D721Med (cell line): ENCODE measurements at regions not wholly inside any gene's neighbourhood (a gene's known extent, or its start where the extent isn't known, plus 50 kb on each side); places are given as distances from the start of the nearest gene placed in this dataset.

Experiments used
- DNase-seq: peaks from one replicate; pipeline ENCODE4 v3.0.0; 2011; ENCODE audit warnings: low spot score; ENCODE audit not compliant: insufficient read length
- FAIRE-seq: peaks from 2 replicates; lab custom pipeline; 2011; peaks lifted over from hg19 to GRCh38; lab: Jason Lieb, UNC
- TF ChIP-seq, protein P1 (sequence below): IDR thresholded peaks from 2 replicates; pipeline ENCODE4 v1.5.1; 2012; ENCODE audit warnings: mild to moderate bottlenecking, control low read depth; ENCODE audit not compliant: insufficient read depth; ENCODE audit errors: missing control alignments

DNA sequence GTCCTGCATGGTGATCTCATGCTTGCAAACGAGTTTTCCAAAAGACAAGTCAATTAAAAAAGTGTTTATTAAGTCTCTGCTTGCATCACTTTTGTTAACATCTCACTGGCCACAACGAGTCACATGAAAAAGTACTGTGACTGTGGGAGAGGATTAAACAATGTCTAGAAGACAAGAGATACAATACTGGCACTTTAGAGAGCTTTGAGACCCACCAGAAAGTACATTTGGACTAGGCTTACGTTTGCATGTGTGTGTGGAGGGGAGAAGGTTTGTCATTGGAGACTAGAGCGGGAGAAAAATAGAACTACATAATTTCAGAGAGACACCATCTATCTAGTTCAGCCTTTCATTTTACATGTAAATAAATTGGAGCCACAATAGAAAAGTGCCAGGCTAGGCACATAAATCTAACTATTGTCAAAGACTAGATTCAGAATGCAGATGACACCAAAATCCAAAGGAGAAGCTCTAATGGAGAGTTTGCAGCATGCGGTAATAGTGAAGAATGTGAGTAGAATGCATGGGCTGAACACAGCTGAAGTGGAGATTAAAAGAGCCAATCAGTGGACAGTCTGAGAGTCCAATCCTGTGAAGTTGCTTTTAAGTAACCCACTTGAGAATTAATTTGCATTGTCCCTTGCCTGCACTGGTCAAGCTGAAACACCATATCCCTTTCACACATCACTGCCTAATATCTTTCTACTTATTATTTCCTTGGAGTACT is 977.4 kb upstream of the FAT3 start:
- no peak for FAIRE-seq
- DNase-seq: no peak
- TF ChIP-seq, protein P1, sequence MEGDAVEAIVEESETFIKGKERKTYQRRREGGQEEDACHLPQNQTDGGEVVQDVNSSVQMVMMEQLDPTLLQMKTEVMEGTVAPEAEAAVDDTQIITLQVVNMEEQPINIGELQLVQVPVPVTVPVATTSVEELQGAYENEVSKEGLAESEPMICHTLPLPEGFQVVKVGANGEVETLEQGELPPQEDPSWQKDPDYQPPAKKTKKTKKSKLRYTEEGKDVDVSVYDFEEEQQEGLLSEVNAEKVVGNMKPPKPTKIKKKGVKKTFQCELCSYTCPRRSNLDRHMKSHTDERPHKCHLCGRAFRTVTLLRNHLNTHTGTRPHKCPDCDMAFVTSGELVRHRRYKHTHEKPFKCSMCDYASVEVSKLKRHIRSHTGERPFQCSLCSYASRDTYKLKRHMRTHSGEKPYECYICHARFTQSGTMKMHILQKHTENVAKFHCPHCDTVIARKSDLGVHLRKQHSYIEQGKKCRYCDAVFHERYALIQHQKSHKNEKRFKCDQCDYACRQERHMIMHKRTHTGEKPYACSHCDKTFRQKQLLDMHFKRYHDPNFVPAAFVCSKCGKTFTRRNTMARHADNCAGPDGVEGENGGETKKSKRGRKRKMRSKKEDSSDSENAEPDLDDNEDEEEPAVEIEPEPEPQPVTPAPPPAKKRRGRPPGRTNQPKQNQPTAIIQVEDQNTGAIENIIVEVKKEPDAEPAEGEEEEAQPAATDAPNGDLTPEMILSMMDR: no peak

DNA sequence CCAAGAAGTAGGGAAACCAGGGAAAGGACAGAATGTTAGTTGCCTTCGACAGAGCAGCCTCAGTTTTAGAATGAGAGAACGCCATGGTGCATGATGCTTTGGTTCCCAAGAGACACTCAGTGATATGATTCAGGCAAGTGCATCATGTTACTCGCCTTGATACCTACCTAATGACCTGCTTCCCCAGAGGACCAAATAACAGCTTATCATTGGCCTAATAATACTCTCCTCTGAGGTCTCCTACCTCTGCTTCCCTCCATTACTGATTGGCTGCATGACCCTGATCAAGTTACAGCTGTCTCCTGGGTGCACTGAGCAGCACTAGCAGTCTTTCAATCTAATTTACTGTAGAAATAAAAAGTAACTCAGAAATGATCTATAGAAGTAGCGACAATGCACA is 979.7 kb upstream of the FAT3 start:
- no peak for FAIRE-seq
- no peak for DNase-seq
- TF ChIP-seq, protein P1: no peak

DNA sequence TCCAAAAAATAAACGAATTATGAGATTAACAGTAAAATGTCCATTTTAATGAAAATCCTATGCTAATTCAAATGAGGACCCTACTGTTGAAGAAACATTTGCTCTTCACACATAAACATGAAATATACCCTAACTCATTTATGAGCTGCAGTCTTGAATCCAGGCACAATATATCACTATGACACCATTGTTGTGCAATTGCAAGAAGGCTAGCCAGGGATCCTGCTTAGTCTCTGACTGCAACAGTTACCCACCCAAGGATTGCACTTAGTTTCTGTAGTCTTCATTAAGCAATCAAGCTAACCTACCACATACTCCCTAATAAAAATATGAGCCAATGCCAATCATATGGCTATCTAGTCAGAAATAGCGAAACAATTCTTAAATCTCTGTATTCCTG is 981.0 kb upstream of the FAT3 start:
- DNase-seq (no peak), FAIRE-seq (no peak)
- TF ChIP-seq, protein P1: no peak

DNA sequence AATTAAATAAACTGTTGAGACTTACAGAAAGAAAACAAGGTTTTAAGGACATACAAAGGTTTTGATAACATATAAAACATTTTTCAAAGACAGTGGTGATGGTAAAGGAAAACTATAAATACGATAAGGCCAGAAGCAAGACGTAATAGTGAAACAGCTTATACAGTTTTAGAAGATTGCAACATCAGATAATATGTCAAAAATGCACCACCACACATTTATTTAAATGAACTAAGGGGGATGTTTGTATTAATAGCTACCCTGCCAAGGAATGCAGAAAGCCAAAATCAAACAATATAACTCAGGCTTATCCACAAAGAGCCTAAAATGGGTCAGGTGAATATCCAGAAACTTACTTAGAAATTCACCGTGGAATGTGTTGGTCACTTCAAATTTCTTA is 981.6 kb upstream of the FAT3 start:
- DNase-seq (no peak), FAIRE-seq (no peak)
- TF ChIP-seq, protein P1: no peak

DNA sequence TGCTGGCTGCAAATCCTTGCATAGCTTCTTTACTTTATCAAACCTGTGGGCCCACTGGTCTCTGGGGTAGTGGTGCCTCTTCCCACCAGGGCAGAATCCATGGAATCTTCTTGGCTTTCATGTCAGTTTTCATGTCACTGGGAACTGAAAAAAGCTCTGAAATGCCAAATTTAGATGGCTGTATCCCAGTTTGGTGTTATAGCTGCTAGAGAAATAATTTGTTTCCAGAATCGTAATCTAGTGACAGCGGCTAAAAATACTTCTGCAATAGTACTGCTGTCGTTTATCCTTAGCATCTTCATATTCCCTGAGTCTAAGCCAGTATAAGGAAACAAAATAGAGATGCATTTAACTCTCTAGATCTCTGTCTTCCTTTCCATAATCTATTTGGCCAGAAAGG is 983.4 kb upstream of the FAT3 start:
- TF ChIP-seq, protein P1: no peak
- DNase-seq: no peak

GRCh38 chr11:91239359-91239758 is 985.3 kb upstream of the FAT3 start:
- TF ChIP-seq, protein P1: no peak
- FAIRE-seq: no peak
- no peak for DNase-seq

More for the DNA sequence above, 983.4 kb upstream of the FAT3 start:
- no peak for FAIRE-seq

DNA sequence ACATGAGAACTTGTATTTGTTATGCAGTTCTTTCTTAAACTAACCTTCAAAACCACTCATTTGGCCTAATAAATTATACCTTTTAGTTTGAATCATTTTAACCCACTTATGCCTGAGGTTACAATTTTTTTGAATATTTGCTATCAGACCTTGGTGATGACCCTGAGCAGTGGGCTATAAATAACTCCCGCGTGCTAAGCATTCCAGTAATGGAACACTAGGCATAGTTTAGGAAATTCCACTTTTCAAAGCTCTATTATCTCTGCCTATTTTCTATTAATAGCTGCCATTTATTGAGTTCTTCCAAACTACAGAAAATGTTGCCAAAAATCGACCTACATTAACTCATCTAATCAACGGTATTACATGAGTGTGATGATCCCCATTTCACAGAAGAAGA is 993.4 kb upstream of the FAT3 start:
- TF ChIP-seq, protein P1: no peak
- FAIRE-seq: no peak
- no peak for DNase-seq
